ENCODE measurements at regions not wholly inside any gene's neighbourhood (a gene's known extent, or its start where the extent isn't known, plus 50 kb on each side); places are given as distances from the start of the nearest gene placed in this dataset.
"Not testable (repeated sequence)": the region's sequence is repeated elsewhere in the genome, so short reads cannot be mapped to it uniquely, and the experiment has no call there.

DNA sequence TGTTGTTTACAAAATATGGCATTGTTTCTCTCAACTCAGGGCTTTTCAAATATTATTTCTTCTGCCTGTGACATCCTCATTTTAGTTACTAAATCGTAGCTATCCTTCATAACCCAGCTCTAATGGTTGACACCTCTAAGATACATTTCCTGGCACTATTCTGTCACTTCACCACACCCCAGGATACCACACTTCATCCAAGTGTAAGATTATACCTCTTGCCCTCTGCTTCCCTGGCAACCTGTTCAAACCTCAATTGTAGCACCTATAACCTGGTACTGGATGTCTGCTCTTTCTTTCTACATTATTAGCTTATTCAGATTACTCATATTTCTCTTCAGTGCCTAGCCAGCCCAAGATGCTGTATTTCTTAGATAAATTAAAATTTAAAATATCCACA lies 175.7 kb upstream of the SPIN4 start:
- WGBS: 95% methylated on average over 1 of the region's 1 CpG
- no peaks in the 10 kb centered on the region for H3K4me1 ChIP-seq (ENCODE audit: control insufficient read depth in 2 of 2, insufficient read depth in 2 of 2, low read length in 2 of 2)
- H3K27me3 ChIP-seq (ENCODE audit: control insufficient read depth in 2 of 2, insufficient read depth in 1 of 2, low read length in 1 of 2): no peaks in the 10 kb centered on the region
- H3K36me3 ChIP-seq (ENCODE audit: control insufficient read depth in 2 of 2, insufficient read depth in 2 of 2, low read length in 1 of 2): no peaks in the 10 kb centered on the region
- H3K9me3 ChIP-seq (ENCODE audit: control insufficient read depth in 2 of 2, insufficient read depth in 1 of 2, low read length in 1 of 2): no peaks in the 10 kb centered on the region
- no peak overlapping the region for H3K4me3 ChIP-seq (ENCODE audit: low read length in 2 of 2)
- DNase-seq (ENCODE audit: low read depth in 6 of 9, low spot score in 9 of 9): no peak
- H3K27ac ChIP-seq (ENCODE audit: low read depth in 1 of 2, low read length in 1 of 2): no peak overlapping the region

DNA sequence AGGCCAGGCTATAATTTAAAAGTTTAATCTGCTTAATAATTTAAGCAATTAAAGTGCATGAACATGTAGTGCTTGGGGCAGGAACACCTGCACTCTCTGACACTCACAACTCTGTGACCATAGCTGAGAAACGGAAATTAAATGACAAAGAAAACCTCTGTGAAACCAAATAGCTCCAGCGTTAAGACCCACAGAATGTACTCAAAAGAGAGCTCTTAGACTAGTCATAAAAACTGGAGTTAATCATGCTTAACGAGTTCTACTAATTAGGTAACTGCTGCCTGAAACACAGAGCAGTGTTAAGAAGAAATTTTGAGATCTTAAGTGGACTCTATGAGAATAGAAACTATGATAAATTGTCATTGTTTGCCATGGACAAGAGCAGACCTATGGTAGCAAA lies 174.4 kb upstream of the SPIN4 start:
- no peaks in the 10 kb centered on the region for H3K9me3 ChIP-seq (ENCODE audit: control insufficient read depth in 2 of 2, insufficient read depth in 1 of 2, low read length in 1 of 2)
- H3K27ac ChIP-seq (ENCODE audit: low read depth in 1 of 2, low read length in 1 of 2): no peak overlapping the region
- no peaks in the 10 kb centered on the region for H3K27me3 ChIP-seq (ENCODE audit: control insufficient read depth in 2 of 2, insufficient read depth in 1 of 2, low read length in 1 of 2)
- H3K4me1 ChIP-seq (ENCODE audit: control insufficient read depth in 2 of 2, insufficient read depth in 2 of 2, low read length in 2 of 2): no peaks in the 10 kb centered on the region
- DNase-seq (ENCODE audit: low read depth in 6 of 9, low spot score in 9 of 9): no peak
- no peak overlapping the region for H3K4me3 ChIP-seq (ENCODE audit: low read length in 2 of 2)
- H3K36me3 ChIP-seq (ENCODE audit: control insufficient read depth in 2 of 2, insufficient read depth in 2 of 2, low read length in 1 of 2): no peaks in the 10 kb centered on the region
- WGBS: 84% methylated on average over 3 of the region's 3 CpGs

DNA sequence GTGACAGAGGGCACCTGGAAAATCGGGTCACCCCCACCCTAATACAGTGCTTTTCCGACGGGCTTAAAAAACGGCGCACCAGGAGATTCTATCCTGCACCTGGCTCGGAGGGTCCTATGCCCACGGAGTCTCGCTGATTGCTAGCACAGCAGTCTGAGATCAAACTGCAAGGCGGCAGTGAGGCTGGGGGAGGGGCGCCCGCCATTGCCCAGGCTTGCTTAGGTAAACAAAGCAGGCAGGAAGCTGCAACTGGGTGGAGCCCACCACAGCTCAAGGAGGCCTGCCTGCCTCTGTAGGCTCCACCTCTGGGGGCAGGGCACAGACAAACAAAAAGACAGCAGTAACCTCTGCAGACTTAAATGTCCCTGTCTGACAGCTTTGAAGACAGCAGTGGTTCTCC lies 168.2 kb upstream of the SPIN4 start:
- DNase-seq (ENCODE audit: low read depth in 6 of 9, low spot score in 9 of 9); H3K9me3 ChIP-seq (ENCODE audit: control insufficient read depth in 2 of 2, insufficient read depth in 1 of 2, low read length in 1 of 2): not testable (repeated sequence)
- 95% methylated on average over 10 of the region's 11 CpGs for WGBS

DNA sequence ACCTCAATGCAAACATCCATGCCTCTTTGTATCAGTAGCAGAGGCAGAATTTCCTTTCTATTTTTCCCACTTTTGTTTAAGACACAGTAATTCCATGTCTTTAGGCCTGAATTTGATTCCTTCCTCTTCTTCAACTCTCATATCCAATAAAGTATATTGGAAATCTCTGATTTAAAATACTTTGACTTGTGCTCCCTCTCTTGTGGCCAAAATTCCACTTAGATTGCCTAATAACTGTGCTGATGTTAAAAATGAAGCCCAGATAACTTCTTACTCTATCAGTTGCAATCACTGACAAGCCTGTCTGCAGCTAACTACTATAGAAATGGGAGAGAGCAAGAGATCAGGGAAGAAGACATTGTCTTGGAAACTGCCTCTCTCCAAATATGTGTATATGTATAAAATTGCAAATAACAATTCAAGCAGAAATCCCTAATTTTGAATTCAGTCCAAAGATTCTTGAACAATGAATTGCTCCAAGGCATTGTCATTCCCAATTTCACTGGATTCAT lies 163.5 kb upstream of the SPIN4 start:
- H3K4me3 ChIP-seq (ENCODE audit: low read length in 2 of 2): no peak overlapping the region
- H3K36me3 ChIP-seq (ENCODE audit: control insufficient read depth in 2 of 2, insufficient read depth in 2 of 2, low read length in 1 of 2): no peaks in the 10 kb centered on the region
- H3K27ac ChIP-seq (ENCODE audit: low read depth in 1 of 2, low read length in 1 of 2): no peak overlapping the region
- H3K9me3 ChIP-seq (ENCODE audit: control insufficient read depth in 2 of 2, insufficient read depth in 1 of 2, low read length in 1 of 2): peaks cover 0 to 5% of the 10 kb centered on the region in 2 donors
- H3K4me1 ChIP-seq (ENCODE audit: control insufficient read depth in 2 of 2, insufficient read depth in 2 of 2, low read length in 2 of 2): no peaks in the 10 kb centered on the region
- DNase-seq (ENCODE audit: low read depth in 6 of 9, low spot score in 9 of 9): no peak
- H3K27me3 ChIP-seq (ENCODE audit: control insufficient read depth in 2 of 2, insufficient read depth in 1 of 2, low read length in 1 of 2): no peaks in the 10 kb centered on the region

More for the DNA sequence above, 168.2 kb upstream of the SPIN4 start:
- not testable (repeated sequence) for H3K4me1 ChIP-seq (ENCODE audit: control insufficient read depth in 2 of 2, insufficient read depth in 2 of 2, low read length in 2 of 2); H3K27me3 ChIP-seq (ENCODE audit: control insufficient read depth in 2 of 2, insufficient read depth in 1 of 2, low read length in 1 of 2); H3K27ac ChIP-seq (ENCODE audit: low read depth in 1 of 2, low read length in 1 of 2); H3K4me3 ChIP-seq (ENCODE audit: low read length in 2 of 2); H3K36me3 ChIP-seq (ENCODE audit: control insufficient read depth in 2 of 2, insufficient read depth in 2 of 2, low read length in 1 of 2)

DNA sequence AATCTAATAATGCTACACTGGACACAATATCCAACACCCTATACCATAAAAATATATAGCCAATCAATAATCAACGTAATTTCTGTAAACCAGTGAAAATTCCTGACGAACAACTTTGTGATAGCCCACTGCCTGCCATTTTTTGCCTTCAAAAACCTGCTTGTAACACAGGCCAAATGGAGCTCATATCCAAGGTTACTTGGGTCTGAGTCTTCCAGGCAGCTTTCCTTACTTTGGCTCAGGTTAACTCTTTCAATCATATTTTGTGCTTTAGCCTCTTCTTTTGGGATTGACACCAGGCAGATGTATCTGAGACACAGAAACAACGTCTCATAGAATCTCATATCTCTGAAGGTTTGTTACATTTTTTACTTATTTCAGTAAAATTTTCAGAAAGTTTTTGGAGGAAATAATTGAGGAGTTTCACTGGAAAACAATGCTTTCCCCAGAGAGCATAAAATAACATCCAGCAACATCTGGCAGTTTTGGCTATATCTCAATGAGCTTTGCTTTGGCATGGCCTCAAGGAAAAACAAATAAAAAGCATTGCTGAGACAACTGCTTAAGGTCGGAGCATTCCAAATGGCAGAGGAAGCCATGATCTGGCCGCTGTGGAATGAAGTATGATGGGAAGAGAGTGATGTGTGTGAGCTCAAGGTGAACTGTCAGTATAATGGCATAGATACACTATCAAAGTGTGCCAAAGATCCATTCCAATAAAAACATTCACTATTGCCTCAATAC lies 162.9 kb upstream of the SPIN4 start:
- Histone ChIP-seq H3K9me3 (ENCODE audit: control insufficient read depth in 2 of 2, insufficient read depth in 1 of 2, low read length in 1 of 2) (no peaks in the 10 kb centered on the region), H3K4me1 (ENCODE audit: control insufficient read depth in 2 of 2, insufficient read depth in 2 of 2, low read length in 2 of 2) (no peaks in the 10 kb centered on the region), H3K36me3 (ENCODE audit: control insufficient read depth in 2 of 2, insufficient read depth in 2 of 2, low read length in 1 of 2) (no peaks in the 10 kb centered on the region), H3K4me3 (ENCODE audit: low read length in 2 of 2) (no peak overlapping the region), H3K27me3 (ENCODE audit: control insufficient read depth in 2 of 2, insufficient read depth in 1 of 2, low read length in 1 of 2) (no peaks in the 10 kb centered on the region), H3K27ac (ENCODE audit: low read depth in 1 of 2, low read length in 1 of 2) (no peak overlapping the region)
- WGBS: 94% methylated on average over 5 of the region's 5 CpGs
- no peak for DNase-seq (ENCODE audit: low read depth in 6 of 9, low spot score in 9 of 9)

DNA sequence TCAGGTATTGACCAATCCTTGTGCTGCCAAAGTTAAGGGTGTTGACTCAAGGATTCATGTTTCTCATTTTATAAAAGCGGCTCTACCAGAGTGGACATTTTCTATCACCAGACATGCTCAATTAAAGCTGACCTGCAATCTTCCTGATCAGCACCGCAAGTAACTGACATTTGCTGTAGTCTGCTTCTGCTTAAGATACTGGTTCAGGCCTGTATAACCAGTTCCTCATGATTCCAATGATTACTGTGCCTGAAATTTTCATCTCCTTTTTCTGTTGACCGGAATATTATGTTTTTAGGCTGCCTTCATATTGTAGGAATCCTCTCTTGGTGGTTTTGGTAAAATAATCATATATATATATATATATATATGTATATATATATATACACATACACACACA lies 160.2 kb upstream of the SPIN4 start:
- WGBS: 98% methylated on average over 3 of the region's 3 CpGs
- no peaks in the 10 kb centered on the region for H3K4me1 ChIP-seq (ENCODE audit: control insufficient read depth in 2 of 2, insufficient read depth in 2 of 2, low read length in 2 of 2)

DNA sequence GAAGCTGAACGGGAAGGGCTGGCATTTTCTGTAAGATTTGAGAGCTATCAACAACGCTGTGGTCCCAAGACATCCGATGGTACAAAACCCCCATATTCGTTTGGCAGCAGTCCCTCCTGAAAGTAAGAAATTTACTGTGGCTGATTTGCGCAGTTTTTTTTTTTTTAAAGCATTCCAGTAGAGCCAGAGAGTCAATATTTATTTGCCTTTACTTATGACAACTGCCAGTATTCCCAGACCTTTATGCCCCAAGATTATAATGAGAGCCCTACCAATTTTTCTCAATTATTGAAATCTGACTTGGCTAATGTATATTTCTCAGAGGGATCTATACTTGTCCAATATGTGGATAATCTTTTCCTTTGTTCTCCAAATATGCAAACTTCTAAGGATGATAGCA lies 157.5 kb upstream of the SPIN4 start:
- H3K27me3 ChIP-seq (ENCODE audit: control insufficient read depth in 2 of 2, insufficient read depth in 1 of 2, low read length in 1 of 2): no peaks in the 10 kb centered on the region
- no peak for DNase-seq (ENCODE audit: low read depth in 6 of 9, low spot score in 9 of 9)
- H3K27ac ChIP-seq (ENCODE audit: low read depth in 1 of 2, low read length in 1 of 2): no peak overlapping the region
- H3K4me1 ChIP-seq (ENCODE audit: control insufficient read depth in 2 of 2, insufficient read depth in 2 of 2, low read length in 2 of 2): no peaks in the 10 kb centered on the region
- no peaks in the 10 kb centered on the region for H3K36me3 ChIP-seq (ENCODE audit: control insufficient read depth in 2 of 2, insufficient read depth in 2 of 2, low read length in 1 of 2)
- no peaks in the 10 kb centered on the region for H3K9me3 ChIP-seq (ENCODE audit: control insufficient read depth in 2 of 2, insufficient read depth in 1 of 2, low read length in 1 of 2)
- WGBS: 98% methylated on average over 5 of the region's 5 CpGs
- no peak overlapping the region for H3K4me3 ChIP-seq (ENCODE audit: low read length in 2 of 2)

More for the DNA sequence above, 160.2 kb upstream of the SPIN4 start:
- Histone ChIP-seq H3K4me3 (ENCODE audit: low read length in 2 of 2) (no peak overlapping the region), H3K27me3 (ENCODE audit: control insufficient read depth in 2 of 2, insufficient read depth in 1 of 2, low read length in 1 of 2) (no peaks in the 10 kb centered on the region), H3K9me3 (ENCODE audit: control insufficient read depth in 2 of 2, insufficient read depth in 1 of 2, low read length in 1 of 2) (no peaks in the 10 kb centered on the region), H3K36me3 (ENCODE audit: control insufficient read depth in 2 of 2, insufficient read depth in 2 of 2, low read length in 1 of 2) (no peaks in the 10 kb centered on the region), H3K27ac (ENCODE audit: low read depth in 1 of 2, low read length in 1 of 2) (no peak overlapping the region)
- DNase-seq (ENCODE audit: low read depth in 6 of 9, low spot score in 9 of 9): no peak

DNA sequence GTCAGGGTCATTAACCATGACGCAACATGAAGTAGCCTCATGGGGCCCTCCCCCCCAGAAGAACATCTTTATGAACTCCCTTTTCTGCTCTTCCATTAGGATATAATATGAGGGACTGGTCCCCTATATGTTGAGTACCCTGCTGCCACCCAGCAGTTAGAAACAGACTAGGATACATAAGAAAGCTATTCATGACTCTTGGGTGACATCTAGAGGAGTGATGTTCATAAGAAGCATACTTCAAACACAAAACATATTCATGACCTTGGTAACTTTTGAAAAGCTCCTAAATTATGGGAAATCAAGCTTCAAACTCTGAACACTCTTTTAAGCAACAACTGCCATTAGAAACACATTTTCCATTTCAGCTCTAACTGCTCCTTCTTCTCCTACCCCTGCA lies 155.2 kb upstream of the SPIN4 start:
- Histone ChIP-seq H3K4me1 (ENCODE audit: control insufficient read depth in 2 of 2, insufficient read depth in 2 of 2, low read length in 2 of 2) (no peaks in the 10 kb centered on the region), H3K4me3 (ENCODE audit: low read length in 2 of 2) (no peak overlapping the region), H3K36me3 (ENCODE audit: control insufficient read depth in 2 of 2, insufficient read depth in 2 of 2, low read length in 1 of 2) (no peaks in the 10 kb centered on the region), H3K9me3 (ENCODE audit: control insufficient read depth in 2 of 2, insufficient read depth in 1 of 2, low read length in 1 of 2) (no peaks in the 10 kb centered on the region), H3K27ac (ENCODE audit: low read depth in 1 of 2, low read length in 1 of 2) (no peak overlapping the region), H3K27me3 (ENCODE audit: control insufficient read depth in 2 of 2, insufficient read depth in 1 of 2, low read length in 1 of 2) (no peaks in the 10 kb centered on the region)
- DNase-seq (ENCODE audit: low read depth in 6 of 9, low spot score in 9 of 9): peak in 7 of 9 donors; percentile 2 to 50 (median 6)
- 97% methylated on average over 1 of the region's 1 CpG for WGBS

DNA sequence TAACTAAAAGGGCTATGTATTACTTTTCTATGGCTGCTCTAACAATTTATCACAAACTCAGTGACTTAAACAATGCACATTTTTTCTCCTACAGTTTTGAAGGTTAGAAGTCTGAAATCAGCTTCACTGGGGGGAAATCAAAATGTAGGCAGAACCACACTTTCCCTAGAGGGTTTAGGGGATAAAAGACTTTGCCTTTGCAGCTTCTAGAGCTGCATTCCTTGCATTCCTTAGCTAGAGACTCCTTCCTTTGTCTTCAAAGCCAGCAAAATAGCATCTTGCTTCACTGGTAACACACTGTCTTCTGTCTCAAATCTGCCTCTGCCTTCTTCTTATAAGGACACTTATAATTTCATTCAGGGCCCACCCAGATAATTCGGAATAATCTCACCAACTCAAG lies 152.4 kb upstream of the SPIN4 start:
- Histone ChIP-seq H3K4me3 (ENCODE audit: low read length in 2 of 2) (no peak overlapping the region), H3K36me3 (ENCODE audit: control insufficient read depth in 2 of 2, insufficient read depth in 2 of 2, low read length in 1 of 2) (no peaks in the 10 kb centered on the region), H3K9me3 (ENCODE audit: control insufficient read depth in 2 of 2, insufficient read depth in 1 of 2, low read length in 1 of 2) (no peaks in the 10 kb centered on the region), H3K27me3 (ENCODE audit: control insufficient read depth in 2 of 2, insufficient read depth in 1 of 2, low read length in 1 of 2) (no peaks in the 10 kb centered on the region), H3K27ac (ENCODE audit: low read depth in 1 of 2, low read length in 1 of 2) (no peak overlapping the region), H3K4me1 (ENCODE audit: control insufficient read depth in 2 of 2, insufficient read depth in 2 of 2, low read length in 2 of 2) (no peaks in the 10 kb centered on the region)
- DNase-seq (ENCODE audit: low read depth in 6 of 9, low spot score in 9 of 9): no peak
- 95% methylated on average over 1 of the region's 1 CpG for WGBS

Data from thymus (tissue), 11 donors.